ENCODE measurements at regions not wholly inside any gene's neighbourhood (a gene's known extent, or its start where the extent isn't known, plus 50 kb on each side); places are given as distances from the start of the nearest gene placed in this dataset.

DNA sequence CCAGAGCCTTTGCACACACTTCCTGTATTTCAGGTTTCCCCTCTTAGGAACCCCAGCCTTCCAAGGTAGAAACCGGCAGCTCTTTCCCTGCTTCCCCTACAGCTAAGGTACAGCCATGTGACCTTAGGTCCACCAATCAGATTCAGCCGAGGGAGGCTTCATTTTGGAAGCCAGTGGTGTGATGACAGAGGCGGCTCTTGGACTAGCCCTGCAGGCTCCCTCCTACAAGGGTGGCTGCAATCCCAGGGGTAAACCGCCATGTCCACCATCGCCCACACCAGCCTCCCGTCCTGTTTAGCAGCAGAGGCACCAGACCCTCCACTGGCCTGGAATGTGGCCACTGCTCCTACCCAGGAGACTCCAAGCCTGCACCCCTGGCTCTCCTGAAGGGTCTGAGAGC, 65.6 kb downstream of the SERPINA3 start:
- no peak for TF ChIP-seq ZFP82 (CRISPR knock-in tag; IDR thresholded peaks at IDR 0.05; ENCODE audit: borderline replicate concordance)
- TF ChIP-seq, protein P1, sequence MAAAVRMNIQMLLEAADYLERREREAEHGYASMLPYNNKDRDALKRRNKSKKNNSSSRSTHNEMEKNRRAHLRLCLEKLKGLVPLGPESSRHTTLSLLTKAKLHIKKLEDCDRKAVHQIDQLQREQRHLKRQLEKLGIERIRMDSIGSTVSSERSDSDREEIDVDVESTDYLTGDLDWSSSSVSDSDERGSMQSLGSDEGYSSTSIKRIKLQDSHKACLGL (CRISPR knock-in tag; IDR thresholded peaks at IDR 0.05) = no peak
- no peak for TF ChIP-seq KAT7 (CRISPR knock-in tag; IDR thresholded peaks at IDR 0.05; ENCODE audit: borderline replicate concordance)
- no peak for TF ChIP-seq RAD21 (CRISPR knock-in tag; IDR thresholded peaks at IDR 0.05)
- TF ChIP-seq, protein P2, sequence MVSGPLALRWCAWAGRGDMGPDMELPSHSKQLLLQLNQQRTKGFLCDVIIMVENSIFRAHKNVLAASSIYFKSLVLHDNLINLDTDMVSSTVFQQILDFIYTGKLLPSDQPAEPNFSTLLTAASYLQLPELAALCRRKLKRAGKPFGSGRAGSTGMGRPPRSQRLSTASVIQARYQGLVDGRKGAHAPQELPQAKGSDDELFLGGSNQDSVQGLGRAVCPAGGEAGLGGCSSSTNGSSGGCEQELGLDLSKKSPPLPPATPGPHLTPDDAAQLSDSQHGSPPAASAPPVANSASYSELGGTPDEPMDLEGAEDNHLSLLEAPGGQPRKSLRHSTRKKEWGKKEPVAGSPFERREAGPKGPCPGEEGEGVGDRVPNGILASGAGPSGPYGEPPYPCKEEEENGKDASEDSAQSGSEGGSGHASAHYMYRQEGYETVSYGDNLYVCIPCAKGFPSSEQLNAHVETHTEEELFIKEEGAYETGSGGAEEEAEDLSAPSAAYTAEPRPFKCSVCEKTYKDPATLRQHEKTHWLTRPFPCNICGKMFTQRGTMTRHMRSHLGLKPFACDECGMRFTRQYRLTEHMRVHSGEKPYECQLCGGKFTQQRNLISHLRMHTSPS (CRISPR knock-in tag; IDR thresholded peaks at IDR 0.05; ENCODE audit: low read depth) = no peak
- TF ChIP-seq NFYB (CRISPR knock-in tag; IDR thresholded peaks at IDR 0.05) = 0 out of 2 replicates have a peak, but pooled peaks have one; percentile 25
- TF ChIP-seq JUN (CRISPR knock-in tag; IDR thresholded peaks at IDR 0.05) = no peak
- TF ChIP-seq GABPA (IDR thresholded peaks at IDR 0.05; ENCODE audit: low read depth, low read length) = no peak
- TF ChIP-seq GABPA (CRISPR knock-in tag; IDR thresholded peaks at IDR 0.05; ENCODE audit: low read depth) = no peak
- TF ChIP-seq FOXP1 (IDR thresholded peaks at IDR 0.05) = no peak
- no peak for TF ChIP-seq FOXP1 (CRISPR knock-in tag; IDR thresholded peaks at IDR 0.05)

Measured in HepG2 (cell line).